ENCODE measurements at regions not wholly inside any gene's neighbourhood (a gene's known extent, or its start where the extent isn't known, plus 50 kb on each side); places are given as distances from the start of the nearest gene placed in this dataset.

DNA sequence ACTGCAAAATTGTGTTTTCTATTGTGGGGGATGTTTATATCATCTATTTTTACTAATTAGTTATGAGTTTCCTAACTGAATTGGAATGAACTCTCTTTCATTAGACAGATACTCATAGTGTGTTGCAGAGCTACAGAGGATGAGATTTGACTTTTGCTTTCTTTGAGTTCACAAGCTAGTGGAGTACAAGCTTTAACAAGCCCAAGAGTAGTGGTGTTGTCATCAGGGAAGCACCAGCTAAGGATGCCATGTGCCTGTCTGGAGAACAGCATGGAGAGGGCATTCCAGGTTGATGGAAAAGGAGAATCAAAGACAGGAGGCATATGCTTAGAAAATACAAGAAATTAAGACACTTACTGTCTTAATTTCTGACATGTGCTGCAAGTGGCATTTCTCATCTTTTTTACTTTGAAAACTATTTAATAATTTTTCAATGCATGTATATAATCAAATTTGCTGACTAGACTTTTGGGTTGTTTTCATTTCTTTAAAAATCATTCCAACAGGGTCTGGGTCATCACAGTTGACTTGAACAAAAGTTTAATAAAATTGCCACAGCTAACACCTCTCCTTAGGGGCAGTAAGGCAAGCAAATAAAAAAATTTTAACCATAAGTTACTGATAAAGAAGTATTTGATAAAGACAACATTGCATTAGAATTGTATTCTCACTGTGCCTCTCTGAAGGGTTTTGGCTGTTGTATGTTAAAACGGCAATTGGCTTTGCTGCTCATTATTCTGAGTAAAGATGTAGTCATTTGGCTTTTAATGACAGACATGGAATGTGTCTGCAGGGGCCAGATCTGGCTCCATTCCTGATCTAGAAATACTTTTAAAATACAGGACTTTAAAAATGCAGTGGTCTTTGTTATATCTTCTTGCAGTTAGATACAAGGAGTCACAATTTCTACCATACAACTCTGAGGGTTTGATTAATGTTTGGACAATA is 323.7 kb upstream of the CDH11 start:
- H3K4me3 ChIP-seq (ENCODE audit: low read depth, low read length), result no peak overlapping the region
- no peak for TF ChIP-seq CTCF (conservative IDR thresholded peaks at IDR 0.05; ENCODE audit: low read depth, low read length)
- DNase-seq (ENCODE audit: low read depth), result no peak

GRCh38 chr16:65441501-65441900 is 319.6 kb upstream of the CDH11 start:
- DNase-seq (ENCODE audit: low read depth), result no peak
- no peak for TF ChIP-seq CTCF (conservative IDR thresholded peaks at IDR 0.05; ENCODE audit: low read depth, low read length)
- H3K4me3 ChIP-seq (ENCODE audit: low read depth, low read length), result no peak overlapping the region

GRCh38 chr16:65429504-65430181 is 307.8 kb upstream of the CDH11 start:
- DNase-seq (ENCODE audit: low read depth), result no peak
- TF ChIP-seq CTCF (conservative IDR thresholded peaks at IDR 0.05; ENCODE audit: low read depth, low read length), result no peak
- H3K4me3 ChIP-seq (ENCODE audit: low read depth, low read length), result no peak overlapping the region

DNA sequence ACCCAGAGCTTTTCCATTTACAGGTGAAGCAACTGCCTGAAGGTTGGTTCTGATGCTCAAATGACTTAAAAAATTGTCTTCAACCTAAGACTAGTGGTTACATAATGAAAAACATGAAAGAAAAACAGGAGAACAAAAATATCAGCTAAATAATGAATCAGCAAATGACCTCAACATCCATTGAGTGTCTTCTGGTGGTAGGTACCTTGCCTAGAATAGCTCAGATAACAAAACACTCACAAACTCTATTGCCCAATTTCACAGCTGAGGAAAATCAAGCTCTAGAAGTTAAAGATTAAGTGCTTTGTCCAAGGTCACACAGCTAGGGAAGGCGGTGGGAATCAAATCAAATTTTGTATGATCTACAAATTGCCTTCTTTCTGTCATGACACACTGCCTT is 304.6 kb upstream of the CDH11 start:
- no peak for TF ChIP-seq CTCF (conservative IDR thresholded peaks at IDR 0.05; ENCODE audit: low read depth, low read length)
- DNase-seq (ENCODE audit: low read depth), result peak; percentile 50

DNA sequence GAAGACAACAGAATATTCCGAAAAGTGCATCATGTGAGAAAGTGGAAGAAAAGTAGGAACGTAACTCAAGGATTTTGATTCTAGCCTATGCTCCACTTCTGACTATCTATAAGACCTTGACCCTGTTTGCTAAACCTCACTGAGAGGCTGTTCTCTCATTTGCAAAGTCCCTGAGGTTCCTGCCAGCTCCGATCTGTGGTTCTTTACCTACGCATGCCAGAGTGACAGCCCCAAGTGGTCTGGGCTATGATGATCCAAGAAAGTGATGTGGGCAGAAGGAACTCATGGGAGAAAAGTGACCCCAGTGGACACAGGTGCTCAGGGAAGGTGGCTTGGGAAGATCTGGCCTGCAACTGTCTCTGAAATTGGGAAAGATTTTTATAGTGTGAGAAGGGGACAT is 301.1 kb upstream of the CDH11 start:
- no peak for TF ChIP-seq CTCF (conservative IDR thresholded peaks at IDR 0.05; ENCODE audit: low read depth, low read length)

More for the DNA sequence above, 304.6 kb upstream of the CDH11 start:
- H3K4me3 ChIP-seq (ENCODE audit: low read depth, low read length), result no peak overlapping the region

DNA sequence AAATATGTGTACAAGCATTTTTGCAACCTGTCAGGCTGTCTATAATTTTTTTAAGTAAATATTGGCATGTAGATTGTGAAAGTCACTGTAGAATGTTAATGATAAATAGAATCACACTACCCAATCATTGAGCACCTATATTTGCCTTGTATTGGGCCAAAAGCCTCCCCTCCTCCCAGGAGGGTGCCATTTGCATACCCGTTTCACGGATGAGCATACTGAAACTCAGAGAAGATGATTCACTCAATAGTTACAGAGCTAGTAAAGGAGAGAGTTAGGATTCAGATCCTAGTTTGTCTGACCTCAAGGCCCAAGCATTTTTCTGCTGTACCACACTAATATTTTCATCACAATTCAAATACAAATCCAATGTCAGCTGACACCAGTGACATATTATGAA is 299.7 kb upstream of the CDH11 start:
- TF ChIP-seq CTCF (conservative IDR thresholded peaks at IDR 0.05; ENCODE audit: low read depth, low read length), result no peak
- DNase-seq (ENCODE audit: low read depth), result no peak
- no peak overlapping the region for H3K4me3 ChIP-seq (ENCODE audit: low read depth, low read length)

More for the DNA sequence above, 301.1 kb upstream of the CDH11 start:
- no peak for DNase-seq (ENCODE audit: low read depth)
- H3K4me3 ChIP-seq (ENCODE audit: low read depth, low read length), result no peak overlapping the region

Measured in choroid plexus epithelial cell (primary cell).